ENCODE measurements at regions not wholly inside any gene's neighbourhood (a gene's known extent, or its start where the extent isn't known, plus 50 kb on each side); places are given as distances from the start of the nearest gene placed in this dataset.
A peak's percentile ranks its signal among the peaks of the same experiment; 100 is the strongest.

DNA sequence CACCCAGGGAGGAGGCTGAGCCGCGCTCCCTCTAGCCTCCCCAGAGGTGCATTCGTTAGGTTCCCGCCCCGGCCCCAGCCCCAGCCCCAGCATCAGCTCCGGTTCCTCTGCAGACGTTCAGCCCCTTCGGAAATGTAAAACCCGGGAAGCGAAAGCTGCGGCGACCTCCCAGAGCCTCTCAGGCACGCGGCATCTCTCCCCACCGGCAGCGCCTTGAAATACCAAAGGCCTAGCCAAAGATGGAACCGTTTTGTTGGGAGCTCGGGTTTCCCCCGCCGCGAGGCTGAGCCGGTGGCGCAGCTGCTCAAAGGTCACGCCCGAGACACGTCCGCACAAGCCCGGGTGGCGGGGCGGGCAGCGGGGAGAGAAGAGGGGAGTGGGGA is 77.8 kb upstream of the HES1 start:
- TF ChIP-seq, protein P1, sequence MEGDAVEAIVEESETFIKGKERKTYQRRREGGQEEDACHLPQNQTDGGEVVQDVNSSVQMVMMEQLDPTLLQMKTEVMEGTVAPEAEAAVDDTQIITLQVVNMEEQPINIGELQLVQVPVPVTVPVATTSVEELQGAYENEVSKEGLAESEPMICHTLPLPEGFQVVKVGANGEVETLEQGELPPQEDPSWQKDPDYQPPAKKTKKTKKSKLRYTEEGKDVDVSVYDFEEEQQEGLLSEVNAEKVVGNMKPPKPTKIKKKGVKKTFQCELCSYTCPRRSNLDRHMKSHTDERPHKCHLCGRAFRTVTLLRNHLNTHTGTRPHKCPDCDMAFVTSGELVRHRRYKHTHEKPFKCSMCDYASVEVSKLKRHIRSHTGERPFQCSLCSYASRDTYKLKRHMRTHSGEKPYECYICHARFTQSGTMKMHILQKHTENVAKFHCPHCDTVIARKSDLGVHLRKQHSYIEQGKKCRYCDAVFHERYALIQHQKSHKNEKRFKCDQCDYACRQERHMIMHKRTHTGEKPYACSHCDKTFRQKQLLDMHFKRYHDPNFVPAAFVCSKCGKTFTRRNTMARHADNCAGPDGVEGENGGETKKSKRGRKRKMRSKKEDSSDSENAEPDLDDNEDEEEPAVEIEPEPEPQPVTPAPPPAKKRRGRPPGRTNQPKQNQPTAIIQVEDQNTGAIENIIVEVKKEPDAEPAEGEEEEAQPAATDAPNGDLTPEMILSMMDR (IDR thresholded peaks at IDR 0.05; ENCODE audit: low read depth, low read length, missing input control), result no peak
- TF ChIP-seq FOXA2 (IDR thresholded peaks at IDR 0.05) (no peak), GABPA (IDR thresholded peaks at IDR 0.05 in 1 of 2, conservative IDR thresholded peaks at IDR 0.05 in 1 of 2) (no peak), YY1 (IDR thresholded peaks at IDR 0.05) (peak; percentile 45), HNF4G (IDR thresholded peaks at IDR 0.05) (no peak), JUND (IDR thresholded peaks at IDR 0.05) (no peak), TAF1 (conservative IDR thresholded peaks at IDR 0.05) (no peak), FOXA1 (IDR thresholded peaks at IDR 0.05) (no peak), RAD21 (IDR thresholded peaks at IDR 0.05) (peak in 1 of 2 donors; percentile 32), EGR1 (IDR thresholded peaks at IDR 0.05; ENCODE audit: low read depth in 2 of 2) (no peak)
- TF ChIP-seq, protein P2, sequence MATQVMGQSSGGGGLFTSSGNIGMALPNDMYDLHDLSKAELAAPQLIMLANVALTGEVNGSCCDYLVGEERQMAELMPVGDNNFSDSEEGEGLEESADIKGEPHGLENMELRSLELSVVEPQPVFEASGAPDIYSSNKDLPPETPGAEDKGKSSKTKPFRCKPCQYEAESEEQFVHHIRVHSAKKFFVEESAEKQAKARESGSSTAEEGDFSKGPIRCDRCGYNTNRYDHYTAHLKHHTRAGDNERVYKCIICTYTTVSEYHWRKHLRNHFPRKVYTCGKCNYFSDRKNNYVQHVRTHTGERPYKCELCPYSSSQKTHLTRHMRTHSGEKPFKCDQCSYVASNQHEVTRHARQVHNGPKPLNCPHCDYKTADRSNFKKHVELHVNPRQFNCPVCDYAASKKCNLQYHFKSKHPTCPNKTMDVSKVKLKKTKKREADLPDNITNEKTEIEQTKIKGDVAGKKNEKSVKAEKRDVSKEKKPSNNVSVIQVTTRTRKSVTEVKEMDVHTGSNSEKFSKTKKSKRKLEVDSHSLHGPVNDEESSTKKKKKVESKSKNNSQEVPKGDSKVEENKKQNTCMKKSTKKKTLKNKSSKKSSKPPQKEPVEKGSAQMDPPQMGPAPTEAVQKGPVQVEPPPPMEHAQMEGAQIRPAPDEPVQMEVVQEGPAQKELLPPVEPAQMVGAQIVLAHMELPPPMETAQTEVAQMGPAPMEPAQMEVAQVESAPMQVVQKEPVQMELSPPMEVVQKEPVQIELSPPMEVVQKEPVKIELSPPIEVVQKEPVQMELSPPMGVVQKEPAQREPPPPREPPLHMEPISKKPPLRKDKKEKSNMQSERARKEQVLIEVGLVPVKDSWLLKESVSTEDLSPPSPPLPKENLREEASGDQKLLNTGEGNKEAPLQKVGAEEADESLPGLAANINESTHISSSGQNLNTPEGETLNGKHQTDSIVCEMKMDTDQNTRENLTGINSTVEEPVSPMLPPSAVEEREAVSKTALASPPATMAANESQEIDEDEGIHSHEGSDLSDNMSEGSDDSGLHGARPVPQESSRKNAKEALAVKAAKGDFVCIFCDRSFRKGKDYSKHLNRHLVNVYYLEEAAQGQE (IDR thresholded peaks at IDR 0.05), result peak; percentile 43
- TF ChIP-seq, protein P3, sequence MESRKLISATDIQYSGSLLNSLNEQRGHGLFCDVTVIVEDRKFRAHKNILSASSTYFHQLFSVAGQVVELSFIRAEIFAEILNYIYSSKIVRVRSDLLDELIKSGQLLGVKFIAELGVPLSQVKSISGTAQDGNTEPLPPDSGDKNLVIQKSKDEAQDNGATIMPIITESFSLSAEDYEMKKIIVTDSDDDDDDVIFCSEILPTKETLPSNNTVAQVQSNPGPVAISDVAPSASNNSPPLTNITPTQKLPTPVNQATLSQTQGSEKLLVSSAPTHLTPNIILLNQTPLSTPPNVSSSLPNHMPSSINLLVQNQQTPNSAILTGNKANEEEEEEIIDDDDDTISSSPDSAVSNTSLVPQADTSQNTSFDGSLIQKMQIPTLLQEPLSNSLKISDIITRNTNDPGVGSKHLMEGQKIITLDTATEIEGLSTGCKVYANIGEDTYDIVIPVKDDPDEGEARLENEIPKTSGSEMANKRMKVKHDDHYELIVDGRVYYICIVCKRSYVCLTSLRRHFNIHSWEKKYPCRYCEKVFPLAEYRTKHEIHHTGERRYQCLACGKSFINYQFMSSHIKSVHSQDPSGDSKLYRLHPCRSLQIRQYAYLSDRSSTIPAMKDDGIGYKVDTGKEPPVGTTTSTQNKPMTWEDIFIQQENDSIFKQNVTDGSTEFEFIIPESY (IDR thresholded peaks at IDR 0.05), result no peak
- TF ChIP-seq, protein P4, sequence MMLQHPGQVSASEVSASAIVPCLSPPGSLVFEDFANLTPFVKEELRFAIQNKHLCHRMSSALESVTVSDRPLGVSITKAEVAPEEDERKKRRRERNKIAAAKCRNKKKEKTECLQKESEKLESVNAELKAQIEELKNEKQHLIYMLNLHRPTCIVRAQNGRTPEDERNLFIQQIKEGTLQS (IDR thresholded peaks at IDR 0.05), result no peak

All from liver (tissue), 3 donors.